ENCODE measurements at regions not wholly inside any gene's neighbourhood (a gene's known extent, or its start where the extent isn't known, plus 50 kb on each side); places are given as distances from the start of the nearest gene placed in this dataset.

GRCh38 chr13:47546391-47547225 is 454.5 kb downstream of the SUCLA2 start:
- no peak for TF ChIP-seq CTCF (IDR thresholded peaks at IDR 0.05)
- no peak for TF ChIP-seq POLR2A (IDR thresholded peaks at IDR 0.05)

Data from heart left ventricle (tissue), 13 donors.